Erythroblast (primary cell): ENCODE measurements at regions not wholly inside any gene's neighbourhood (a gene's known extent, or its start where the extent isn't known, plus 50 kb on each side); places are given as distances from the start of the nearest gene placed in this dataset.

Experiments
- GATA1 ChIP-seq: IDR thresholded peaks from 2 replicates; pipeline ENCODE4 v1.6.1; 2011; ENCODE audit warnings: low read depth, mild to moderate bottlenecking, control low read depth, low read length, moderate library complexity
- POLR2A ChIP-seq: IDR thresholded peaks from 2 replicates; pipeline ENCODE4 v1.6.1; 2011; ENCODE audit warnings: mild to moderate bottlenecking, low read length

DNA sequence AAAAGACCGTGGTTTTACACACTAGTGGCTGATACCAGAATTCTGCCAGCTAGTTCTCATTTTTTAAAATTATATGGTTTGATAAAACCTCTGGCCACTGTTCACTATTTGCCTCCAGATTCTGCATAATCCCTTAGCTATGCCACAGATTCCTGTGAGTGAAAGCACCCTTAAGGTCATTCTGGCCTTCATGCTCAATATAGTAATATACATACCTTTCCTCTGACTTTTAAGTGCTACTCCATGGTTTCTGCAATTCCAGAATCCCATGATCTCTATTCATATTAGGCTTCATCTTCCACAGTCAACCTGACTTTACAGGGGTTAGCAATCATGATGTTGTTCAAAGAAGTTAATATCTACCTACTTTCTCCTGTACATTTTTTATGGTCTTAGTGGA, 274.1 kb upstream of the EDNRB start:
- TF ChIP-seq POLR2A, result no peak
- TF ChIP-seq GATA1, result no peak
